Breast epithelium (tissue), 3 donors: ENCODE measurements at regions not wholly inside any gene's neighbourhood (a gene's known extent, or its start where the extent isn't known, plus 50 kb on each side); places are given as distances from the start of the nearest gene placed in this dataset.

Source experiments
- CTCF ChIP-seq, 3 donors: fragments of 450-650 bp; IDR thresholded peaks; one replicate each; pipeline ENCODE4 v1.5.1; 2016 to 2017; ENCODE audit warnings: antibody characterized with exemption in 3 of 3, mild to moderate bottlenecking in 3 of 3, moderate library complexity in 3 of 3
- POLR2A ChIP-seq: fragments of 450-650 bp; IDR thresholded peaks from one replicate; pipeline ENCODE4 v1.6.1; 2016; ENCODE audit warnings: antibody characterized with exemption, mild to moderate bottlenecking, moderate library complexity
- POLR2AphosphoS5 ChIP-seq, 3 donors: sonication (generic); formaldehyde crosslinking; IDR thresholded peaks; one replicate each; pipeline ENCODE4 v1.6.1; 2017; ENCODE audit warnings: antibody characterized with exemption in 3 of 3

- no peak for TF ChIP-seq CTCF (IDR thresholded peaks at IDR 0.05)
- no peak for TF ChIP-seq POLR2A
- TF ChIP-seq POLR2AphosphoS5 (IDR thresholded peaks at IDR 0.05): no peak
Observed at GRCh38 chr18:76064998-76065397, 430.0 kb downstream of the ZNF516 start.
